Lower lobe of right lung (tissue), 2 donors: ENCODE measurements at regions not wholly inside any gene's neighbourhood (a gene's known extent, or its start where the extent isn't known, plus 50 kb on each side); places are given as distances from the start of the nearest gene placed in this dataset.

Source experiments
- ATAC-seq, 2 donors: fragments of 200-7000 bp; cut with Tn5 transposase; one replicate each; pipeline ENCODE4 v1.9.1; 2020 to 2022; ENCODE audit warnings: mild to moderate bottlenecking in 2 of 2, moderate library complexity in 2 of 2
- DNase-seq: peaks from one replicate; pipeline ENCODE4 v3.0.0-alpha.2; 2020
- H3K27ac ChIP-seq: fragments of 200-600 bp; one replicate; pipeline ENCODE4 v1.8.0; 2022
- H3K27me3 ChIP-seq: fragments of 200-600 bp; one replicate; pipeline ENCODE4 v1.8.0; 2022; ENCODE audit warnings: low read depth
- H3K36me3 ChIP-seq: fragments of 200-600 bp; one replicate; pipeline ENCODE4 v1.8.0; 2022; ENCODE audit warnings: mild to moderate bottlenecking
- H3K4me1 ChIP-seq: fragments of 200-600 bp; one replicate; pipeline ENCODE4 v1.8.0; 2022
- H3K4me3 ChIP-seq: fragments of 200-600 bp; one replicate; pipeline ENCODE4 v1.8.0; 2022; ENCODE audit warnings: mild to moderate bottlenecking
- H3K9me3 ChIP-seq: fragments of 200-600 bp; one replicate; pipeline ENCODE4 v1.8.0; 2022
- intact Hi-C: fragments of 100-400 bp; cut with DNase I; formaldehyde crosslinking; loops from one replicate; pipeline ENCODE4 v1.11.0; 2022
- TF ChIP-seq, protein P1 (sequence below): fragments of 200-600 bp; IDR thresholded peaks from one replicate; pipeline ENCODE4 v1.8.0; 2022; ENCODE audit warnings: antibody characterized with exemption, mild to moderate bottlenecking
- donor health status: DM: no; HTN: yes; CAD: no; lungs with severe emphysema.

DNA sequence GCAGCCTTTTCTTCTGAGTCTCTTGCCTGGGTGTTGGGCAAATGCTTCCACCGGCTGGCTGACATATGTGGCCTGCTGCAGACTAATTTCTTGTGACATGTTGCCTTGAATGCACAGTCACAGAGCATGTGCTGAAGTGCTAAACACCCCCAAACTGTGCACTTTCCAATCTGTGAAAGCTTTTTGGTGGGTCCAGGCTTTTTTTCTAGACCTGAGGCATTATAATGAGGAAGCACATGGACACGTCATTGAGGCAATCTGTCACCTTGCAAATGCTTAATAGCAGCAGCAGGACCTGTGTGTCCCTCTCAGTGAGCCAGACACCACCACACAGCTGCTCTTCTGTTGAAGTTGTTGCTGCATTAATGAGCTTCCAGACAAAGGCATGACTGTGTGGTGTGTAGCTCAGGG, 274.7 kb downstream of the ELAVL2 start:
- no peak overlapping the region for H3K27ac ChIP-seq
- no peak for ATAC-seq
- H3K27me3 ChIP-seq: no peaks in the 10 kb centered on the region
- DNase-seq: no peak
- H3K36me3 ChIP-seq: no peaks in the 10 kb centered on the region
- no peak overlapping the region for H3K4me3 ChIP-seq
- TF ChIP-seq, protein P1, sequence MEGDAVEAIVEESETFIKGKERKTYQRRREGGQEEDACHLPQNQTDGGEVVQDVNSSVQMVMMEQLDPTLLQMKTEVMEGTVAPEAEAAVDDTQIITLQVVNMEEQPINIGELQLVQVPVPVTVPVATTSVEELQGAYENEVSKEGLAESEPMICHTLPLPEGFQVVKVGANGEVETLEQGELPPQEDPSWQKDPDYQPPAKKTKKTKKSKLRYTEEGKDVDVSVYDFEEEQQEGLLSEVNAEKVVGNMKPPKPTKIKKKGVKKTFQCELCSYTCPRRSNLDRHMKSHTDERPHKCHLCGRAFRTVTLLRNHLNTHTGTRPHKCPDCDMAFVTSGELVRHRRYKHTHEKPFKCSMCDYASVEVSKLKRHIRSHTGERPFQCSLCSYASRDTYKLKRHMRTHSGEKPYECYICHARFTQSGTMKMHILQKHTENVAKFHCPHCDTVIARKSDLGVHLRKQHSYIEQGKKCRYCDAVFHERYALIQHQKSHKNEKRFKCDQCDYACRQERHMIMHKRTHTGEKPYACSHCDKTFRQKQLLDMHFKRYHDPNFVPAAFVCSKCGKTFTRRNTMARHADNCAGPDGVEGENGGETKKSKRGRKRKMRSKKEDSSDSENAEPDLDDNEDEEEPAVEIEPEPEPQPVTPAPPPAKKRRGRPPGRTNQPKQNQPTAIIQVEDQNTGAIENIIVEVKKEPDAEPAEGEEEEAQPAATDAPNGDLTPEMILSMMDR: no peak
- H3K4me1 ChIP-seq: no peaks in the 10 kb centered on the region
- intact Hi-C loops: no loop called here
- H3K9me3 ChIP-seq: no peaks in the 10 kb centered on the region

DNA sequence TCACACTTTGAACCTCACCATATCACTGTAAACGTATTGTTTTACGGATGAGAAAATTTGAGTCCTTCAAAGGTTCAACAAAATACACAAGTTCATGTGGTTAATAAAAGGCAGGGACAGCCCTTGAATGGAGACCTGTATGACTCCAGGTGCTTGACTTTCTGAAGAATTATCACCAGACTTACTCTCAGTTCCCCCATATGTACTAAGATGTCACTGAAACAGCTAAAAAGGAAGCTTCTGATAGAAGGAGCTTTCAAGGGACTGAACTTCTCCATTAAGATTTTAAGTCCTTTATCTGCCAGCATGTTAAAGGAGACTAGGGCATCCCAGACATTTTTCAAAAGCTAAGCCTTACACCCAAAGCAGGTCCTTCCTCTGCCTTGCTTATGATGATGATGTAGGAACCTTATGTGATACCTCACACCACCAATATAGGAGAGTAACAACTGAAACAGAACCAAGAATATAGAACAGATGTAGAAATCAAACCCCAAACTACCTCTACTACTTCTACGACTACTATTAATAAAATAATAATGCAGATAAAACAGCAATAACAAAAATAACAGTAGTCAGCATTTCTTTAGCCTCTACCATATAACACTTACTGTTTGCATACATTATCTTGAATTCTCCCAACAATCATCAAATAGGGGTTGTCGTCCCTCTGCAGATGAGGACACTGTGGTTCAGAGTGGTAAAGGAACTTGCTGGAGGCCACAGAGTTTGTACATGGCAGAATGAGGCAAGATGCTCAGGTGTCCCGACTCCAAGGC, 273.9 kb downstream of the ELAVL2 start:
- no peaks in the 10 kb centered on the region for H3K27me3 ChIP-seq
- ATAC-seq (no peak), DNase-seq (no peak)
- TF ChIP-seq, protein P1: no peak
- H3K36me3 ChIP-seq: no peaks in the 10 kb centered on the region
- intact Hi-C loops: no loop called here
- no peaks in the 10 kb centered on the region for H3K9me3 ChIP-seq
- H3K27ac ChIP-seq: no peak overlapping the region
- no peaks in the 10 kb centered on the region for H3K4me1 ChIP-seq
- H3K4me3 ChIP-seq: no peak overlapping the region

DNA sequence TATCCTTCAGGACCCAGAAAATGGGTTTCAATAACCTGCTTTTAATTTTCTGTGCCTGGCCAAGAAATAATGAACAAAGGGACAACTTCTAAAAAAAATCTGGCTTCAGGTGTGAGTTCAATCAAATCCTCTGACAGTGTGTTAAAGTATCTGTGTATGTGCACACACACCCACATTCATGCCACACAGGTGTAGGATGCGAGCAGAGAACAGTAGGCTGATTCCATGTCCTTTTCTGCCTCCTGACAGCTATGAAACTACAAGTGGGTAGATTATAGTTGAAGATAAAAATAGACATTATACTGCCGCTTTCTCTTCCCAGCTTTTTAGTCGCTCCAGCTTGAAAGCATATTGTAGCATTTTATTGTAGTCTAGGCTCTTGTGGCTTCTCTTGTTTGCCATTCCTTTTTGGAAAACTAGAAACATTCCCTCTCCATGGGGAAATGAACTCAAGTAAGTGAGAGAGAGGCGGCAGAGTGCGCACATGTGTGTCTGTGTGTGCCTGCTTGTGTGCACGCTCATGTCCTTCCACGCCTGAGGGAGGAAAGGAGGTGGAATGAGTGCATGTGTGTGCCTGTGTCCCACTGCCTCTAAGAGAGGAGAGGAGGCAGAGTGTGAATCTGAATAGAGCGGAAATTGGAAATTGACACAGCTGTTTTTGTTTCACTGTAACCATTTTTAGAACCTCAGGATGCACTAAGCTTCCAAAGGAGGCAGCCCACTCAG, 273.0 kb downstream of the ELAVL2 start:
- Histone ChIP-seq H3K4me3 (no peak overlapping the region), H3K9me3 (no peaks in the 10 kb centered on the region), H3K36me3 (no peaks in the 10 kb centered on the region), H3K27me3 (no peaks in the 10 kb centered on the region), H3K27ac (no peak overlapping the region), H3K4me1 (no peaks in the 10 kb centered on the region)
- no peak for ATAC-seq
- intact Hi-C loops: no loop called here
- TF ChIP-seq, protein P1: no peak
- DNase-seq: no peak

DNA sequence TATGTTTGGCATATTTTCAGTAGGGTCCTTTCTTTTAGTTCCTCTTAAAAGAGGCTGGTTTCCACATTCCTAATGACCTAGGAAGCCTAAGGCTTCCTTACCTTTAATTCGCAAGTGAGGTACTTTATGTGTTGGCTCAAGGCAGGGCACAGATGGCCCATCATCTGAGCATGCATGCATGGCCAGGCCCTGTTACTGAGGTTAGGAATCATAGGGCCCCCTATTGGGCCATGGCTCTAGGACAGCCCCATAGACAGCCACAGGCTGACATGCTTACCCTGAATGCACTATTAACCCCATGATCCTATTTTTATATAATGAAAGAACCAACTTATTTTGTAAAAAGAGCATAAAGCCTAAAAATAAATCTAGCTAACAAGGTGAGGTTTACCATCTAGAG, 271.4 kb downstream of the ELAVL2 start:
- Histone ChIP-seq H3K4me3 (no peak overlapping the region), H3K27ac (no peak overlapping the region), H3K9me3 (no peaks in the 10 kb centered on the region), H3K4me1 (no peaks in the 10 kb centered on the region), H3K36me3 (no peaks in the 10 kb centered on the region), H3K27me3 (no peaks in the 10 kb centered on the region)
- intact Hi-C loops: no loop called here
- DNase-seq (no peak), ATAC-seq (no peak)
- TF ChIP-seq, protein P1: no peak

DNA sequence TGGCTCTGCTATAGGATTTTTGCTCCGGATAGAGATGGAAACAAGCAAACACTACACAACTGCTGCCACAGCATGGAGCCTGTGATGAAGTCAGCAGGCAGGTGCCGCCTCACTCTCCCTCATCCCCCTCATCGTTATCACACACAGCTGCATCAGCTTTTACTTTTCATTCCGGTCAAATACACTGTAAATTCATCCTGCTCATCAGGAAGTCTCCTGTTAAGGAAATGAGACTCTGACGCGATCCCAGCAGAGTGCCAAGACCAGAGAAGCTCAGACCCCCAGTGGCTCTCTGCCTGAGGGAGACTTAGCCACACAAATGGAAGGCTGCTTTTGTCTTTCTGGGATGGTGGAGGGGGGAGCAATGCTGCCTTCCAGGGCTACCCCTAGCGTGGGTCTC, 270.2 kb downstream of the ELAVL2 start:
- Histone ChIP-seq H3K27ac (no peak overlapping the region), H3K36me3 (no peaks in the 10 kb centered on the region), H3K4me3 (no peak overlapping the region), H3K27me3 (no peaks in the 10 kb centered on the region), H3K4me1 (no peaks in the 10 kb centered on the region), H3K9me3 (no peaks in the 10 kb centered on the region)
- DNase-seq (no peak), ATAC-seq (no peak)
- TF ChIP-seq, protein P1: no peak
- intact Hi-C loops: no loop called here
